ENCODE measurements at regions not wholly inside any gene's neighbourhood (a gene's known extent, or its start where the extent isn't known, plus 50 kb on each side); places are given as distances from the start of the nearest gene placed in this dataset.

DNA sequence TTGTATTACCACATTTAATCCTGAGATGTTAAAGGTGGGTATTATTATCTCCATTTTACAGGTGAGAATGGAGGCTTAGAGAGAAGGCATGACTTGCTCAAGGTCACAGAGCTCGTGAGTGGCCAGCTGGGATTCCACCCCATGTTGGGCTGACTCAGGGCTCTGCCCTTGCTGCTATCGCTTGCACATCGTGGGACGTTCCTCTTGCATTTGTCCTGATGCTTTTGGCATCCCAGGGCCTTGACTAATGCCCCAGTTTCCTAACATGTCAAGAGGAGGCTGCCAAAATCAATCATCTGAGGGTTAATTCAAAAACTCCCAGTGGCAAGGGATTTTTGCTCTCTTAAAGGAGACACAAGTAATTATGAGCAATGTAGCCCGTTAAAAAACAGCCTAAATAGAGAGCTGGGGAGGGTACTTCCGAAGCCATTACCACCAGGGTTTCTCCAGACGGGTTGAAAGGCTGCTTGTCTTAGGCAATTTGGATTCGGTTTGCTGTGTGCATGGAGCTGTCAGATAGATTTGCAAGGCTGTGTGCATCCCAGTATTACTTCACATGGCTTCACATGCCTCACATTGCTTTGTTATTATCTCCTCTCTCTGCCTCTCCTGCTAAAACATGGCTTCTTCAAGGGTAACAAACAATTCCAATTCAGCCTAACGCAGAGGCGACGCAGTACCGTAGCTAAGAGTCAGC, 347.4 kb downstream of the DRD1 start:
- TF ChIP-seq CTCF (IDR thresholded peaks at IDR 0.05): no peak
- Histone ChIP-seq H3K27ac (no peak overlapping the region), H3K9me3 (no peaks in the 10 kb centered on the region), H3K4me1 (ENCODE audit: control insufficient read depth in 1 of 2, insufficient read depth in 1 of 2, low read depth in 1 of 2, low read length in 1 of 2) (no peaks in the 10 kb centered on the region), H3K27me3 (no peaks in the 10 kb centered on the region), H3K4me3 (ENCODE audit: low read depth in 1 of 2, low read length in 1 of 2) (no peak overlapping the region), H3K36me3 (no peaks in the 10 kb centered on the region)

- TF ChIP-seq CTCF (IDR thresholded peaks at IDR 0.05): no peak
- H3K9me3 ChIP-seq: no peaks in the 10 kb centered on the region
- no peaks in the 10 kb centered on the region for H3K36me3 ChIP-seq
- no peaks in the 10 kb centered on the region for H3K27me3 ChIP-seq
- no peak overlapping the region for H3K27ac ChIP-seq
- H3K4me1 ChIP-seq (ENCODE audit: control insufficient read depth in 1 of 2, insufficient read depth in 1 of 2, low read depth in 1 of 2, low read length in 1 of 2): no peaks in the 10 kb centered on the region
- no peak overlapping the region for H3K4me3 ChIP-seq (ENCODE audit: low read depth in 1 of 2, low read length in 1 of 2)
Observed at GRCh38 chr5:175094461-175094860, 349.5 kb downstream of the DRD1 start.

GRCh38 chr5:175092691-175093090, 351.3 kb downstream of the DRD1 start:
- Histone ChIP-seq H3K27ac (no peak overlapping the region), H3K36me3 (no peaks in the 10 kb centered on the region), H3K4me3 (ENCODE audit: low read depth in 1 of 2, low read length in 1 of 2) (no peak overlapping the region), H3K27me3 (no peaks in the 10 kb centered on the region), H3K9me3 (no peaks in the 10 kb centered on the region), H3K4me1 (ENCODE audit: control insufficient read depth in 1 of 2, insufficient read depth in 1 of 2, low read depth in 1 of 2, low read length in 1 of 2) (no peaks in the 10 kb centered on the region)
- no peak for TF ChIP-seq CTCF (IDR thresholded peaks at IDR 0.05)

- no peak for TF ChIP-seq CTCF (IDR thresholded peaks at IDR 0.05)
- Histone ChIP-seq H3K4me1 (ENCODE audit: control insufficient read depth in 1 of 2, insufficient read depth in 1 of 2, low read depth in 1 of 2, low read length in 1 of 2) (no peaks in the 10 kb centered on the region), H3K9me3 (no peaks in the 10 kb centered on the region), H3K4me3 (ENCODE audit: low read depth in 1 of 2, low read length in 1 of 2) (no peak overlapping the region), H3K27me3 (no peaks in the 10 kb centered on the region), H3K27ac (no peak overlapping the region), H3K36me3 (no peaks in the 10 kb centered on the region)
Observed at GRCh38 chr5:175088963-175089362, 355.0 kb downstream of the DRD1 start.

GRCh38 chr5:175082866-175083590, 358.6 kb downstream of the MSX2 start:
- no peak for TF ChIP-seq CTCF (IDR thresholded peaks at IDR 0.05)
- Histone ChIP-seq H3K9me3 (no peaks in the 10 kb centered on the region), H3K36me3 (no peaks in the 10 kb centered on the region), H3K4me3 (ENCODE audit: low read depth in 1 of 2, low read length in 1 of 2) (no peak overlapping the region), H3K27me3 (no peaks in the 10 kb centered on the region), H3K4me1 (ENCODE audit: control insufficient read depth in 1 of 2, insufficient read depth in 1 of 2, low read depth in 1 of 2, low read length in 1 of 2) (no peaks in the 10 kb centered on the region), H3K27ac (no peak overlapping the region)
